ENCODE measurements at regions not wholly inside any gene's neighbourhood (a gene's known extent, or its start where the extent isn't known, plus 50 kb on each side); places are given as distances from the start of the nearest gene placed in this dataset.

GRCh38 chr5:10913181-10913810 lies 152.3 kb upstream of the DAP start:
- TF ChIP-seq JUN (IDR thresholded peaks at IDR 0.05; ENCODE audit: low read depth, low read length) (no peak), JUND (IDR thresholded peaks at IDR 0.05; ENCODE audit: low read length) (no peak), SUZ12 (IDR thresholded peaks at IDR 0.05; ENCODE audit: low read length) (no peak), HDAC6 (IDR thresholded peaks at IDR 0.05; ENCODE audit: low read depth, low read length) (no peak), POLR2AphosphoS5 (IDR thresholded peaks at IDR 0.05; ENCODE audit: low read depth, low read length) (no peak), CTCF (IDR thresholded peaks at IDR 0.05; ENCODE audit: control extremely low read depth in 1 of 3, insufficient read depth in 1 of 3, low read depth in 1 of 3, low read length in 3 of 3) (no peak), SAP30 (IDR thresholded peaks at IDR 0.05; ENCODE audit: insufficient read depth, insufficient replicate concordance, low read length) (no peak), CBX8 (IDR thresholded peaks at IDR 0.05; ENCODE audit: borderline replicate concordance, low read depth, low read length) (no peak)
- H3K9ac ChIP-seq (replicated peaks in 1 of 4; ENCODE audit: extremely low read depth in 1 of 4, low read depth in 3 of 4, low read length in 3 of 4) = no peak overlapping the region
- no peak for FAIRE-seq
- no peaks in the 10 kb centered on the region; a peak in 1 of 7 replicates for H3K4me1 ChIP-seq (replicated peaks in 1 of 4; ENCODE audit: control insufficient read depth in 3 of 4, insufficient read depth in 4 of 4, low read length in 3 of 4)
- H3K27me3 ChIP-seq (replicated peaks in 1 of 4; ENCODE audit: control insufficient read depth in 3 of 4, extremely low read depth in 1 of 4, insufficient read depth in 3 of 4, low read length in 3 of 4) = no peaks in the 10 kb centered on the region; a peak in 1 of 7 replicates
- no peaks in the 10 kb centered on the region for H3K36me3 ChIP-seq (ENCODE audit: control insufficient read depth in 2 of 4, insufficient read depth in 4 of 4, low read length in 3 of 4)
- no peak overlapping the region for H2BK12ac ChIP-seq (ENCODE audit: low read depth, low read length)
- H4K5ac ChIP-seq (ENCODE audit: insufficient read length, low read depth, low read length) = no peak overlapping the region
- H3K9me3 ChIP-seq (ENCODE audit: insufficient read depth in 2 of 2, low read depth in 1 of 2, low read length in 1 of 2) = no peaks in the 10 kb centered on the region
- H3K27ac ChIP-seq (ENCODE audit: low read depth, low read length) = no peak overlapping the region
- DNase-seq (ENCODE audit: low read depth in 1 of 2, low spot score in 2 of 2) = no peak
- H3K18ac ChIP-seq (ENCODE audit: extremely low read depth, low read length) = no peak overlapping the region
- H3K4me2 ChIP-seq (ENCODE audit: insufficient read depth in 1 of 2, low read depth in 2 of 2, low read length in 2 of 2) = no peak overlapping the region
- H2BK120ac ChIP-seq (replicated peaks; ENCODE audit: low read depth, low read length) = no peak overlapping the region
- no peak overlapping the region for H3K23ac ChIP-seq (ENCODE audit: insufficient read length)
- no peak overlapping the region for H2AFZ ChIP-seq (ENCODE audit: low read length)
- no peaks in the 10 kb centered on the region for H3K79me1 ChIP-seq (ENCODE audit: low read depth, low read length)
- H3K4me3 ChIP-seq (ENCODE audit: extremely low read depth in 1 of 4, insufficient read depth in 2 of 4, low read depth in 3 of 4, low read length in 4 of 4) = no peak overlapping the region
- no peak overlapping the region for H2AK5ac ChIP-seq (ENCODE audit: low read depth, low read length)
- 77% methylated on average over 2 of the region's 2 CpGs; no CpG with 5 or more reads in 1 of the 2 experiments for WGBS, 2 experiments (ENCODE audit: extremely low coverage in 1 of 2, insufficient coverage in 1 of 2, insufficient read length in 1 of 2, insufficient replicate concordance in 2 of 2, low coverage in 1 of 2, low lambda C conversion rate in 2 of 2, missing lambda C conversion rate in 1 of 2)
- no peak overlapping the region for H4K8ac ChIP-seq (ENCODE audit: extremely low read depth, insufficient read depth, low read length)
- H4K91ac ChIP-seq (replicated peaks; ENCODE audit: insufficient read length, low read length) = no peak overlapping the region
- H3K56ac ChIP-seq (replicated peaks; ENCODE audit: insufficient read length, low read depth, low read length) = no peak overlapping the region
- H3K4ac ChIP-seq (replicated peaks; ENCODE audit: insufficient read length, low read depth, low read length) = no peak overlapping the region
- no peaks in the 10 kb centered on the region for H3K23me2 ChIP-seq (ENCODE audit: low read depth, low read length)
- ChIA-PET POLR2A (ENCODE audit: partially characterized antibody) (no interaction called here), CTCF (ENCODE audit: partially characterized antibody) (no interaction called here)
- peaks cover 0 to 1% of the 10 kb centered on the region in 2 experiments for H4K20me1 ChIP-seq (replicated peaks in 1 of 2; ENCODE audit: control insufficient read depth in 1 of 2, insufficient read depth in 2 of 2, low read length in 2 of 2)
- H3K79me2 ChIP-seq (ENCODE audit: control insufficient read depth in 1 of 2, insufficient read depth in 2 of 2, low read length in 2 of 2) = no peaks in the 10 kb centered on the region
- H3K14ac ChIP-seq (ENCODE audit: insufficient read length) = no peak overlapping the region
- H2BK15ac ChIP-seq (ENCODE audit: low read length) = no peak overlapping the region
- no peak overlapping the region for H2BK20ac ChIP-seq (ENCODE audit: low read length)
- no peak overlapping the region for H2BK5ac ChIP-seq (ENCODE audit: low read depth, low read length)

Measured in H1 (cell line).